ENCODE measurements at regions not wholly inside any gene's neighbourhood (a gene's known extent, or its start where the extent isn't known, plus 50 kb on each side); places are given as distances from the start of the nearest gene placed in this dataset.
"Not testable (repeated sequence)": the region's sequence is repeated elsewhere in the genome, so short reads cannot be mapped to it uniquely, and the experiment has no call there.

- no peak for DNase-seq (ENCODE audit: low read depth)
These were observed 52.5 kb upstream of the VSTM5 start for GRCh38 chr11:93902921-93903320.

- peak; percentile 18 for DNase-seq (ENCODE audit: low read depth)
These were observed 53.6 kb upstream of the VSTM5 start for GRCh38 chr11:93903989-93904388.

GRCh38 chr11:93904716-93905115 lies 54.3 kb upstream of the VSTM5 start:
- no peak for DNase-seq (ENCODE audit: low read depth)

- DNase-seq (ENCODE audit: low read depth): peak; percentile 22
These were observed 55.0 kb upstream of the VSTM5 start for GRCh38 chr11:93905384-93905783.

- no peak for DNase-seq (ENCODE audit: low read depth)
These were observed 56.1 kb upstream of the VSTM5 start for GRCh38 chr11:93906486-93906885.

- no peak for DNase-seq (ENCODE audit: low read depth)
These were observed 57.5 kb upstream of the VSTM5 start for GRCh38 chr11:93907901-93908300.

GRCh38 chr11:93908689-93909088 lies 58.3 kb upstream of the VSTM5 start:
- DNase-seq (ENCODE audit: low read depth): peak; percentile 93

- no peak for DNase-seq (ENCODE audit: low read depth)
These were observed 67.3 kb upstream of the VSTM5 start for GRCh38 chr11:93917673-93918072.

GRCh38 chr11:93921695-93922468 lies 71.5 kb upstream of the VSTM5 start:
- DNase-seq (ENCODE audit: low read depth): peak; percentile 51

GRCh38 chr11:93922830-93923229 lies 72.4 kb upstream of the VSTM5 start:
- peak; percentile 91 for DNase-seq (ENCODE audit: low read depth)

- not testable (repeated sequence) for DNase-seq (ENCODE audit: low read depth)
These were observed 75.7 kb upstream of the VSTM5 start for GRCh38 chr11:93926099-93926498.

- DNase-seq (ENCODE audit: low read depth): no peak
These were observed 79.0 kb upstream of the VSTM5 start for GRCh38 chr11:93929407-93929806.

- DNase-seq (ENCODE audit: low read depth): no peak
These were observed 82.8 kb upstream of the VSTM5 start for GRCh38 chr11:93933230-93933629.

- no peak for DNase-seq (ENCODE audit: low read depth)
These were observed 85.3 kb upstream of the HEPHL1 start for GRCh38 chr11:93935826-93936225.

- peak; percentile 55 for DNase-seq (ENCODE audit: low read depth)
These were observed 84.7 kb upstream of the HEPHL1 start for GRCh38 chr11:93936460-93936859.

- peak; percentile 57 for DNase-seq (ENCODE audit: low read depth)
These were observed 81.9 kb upstream of the HEPHL1 start for GRCh38 chr11:93939084-93939760.

GRCh38 chr11:93940395-93940794 lies 80.8 kb upstream of the HEPHL1 start:
- DNase-seq (ENCODE audit: low read depth): no peak

- no peak for DNase-seq (ENCODE audit: low read depth)
These were observed 79.0 kb upstream of the HEPHL1 start for GRCh38 chr11:93942176-93942575.

GRCh38 chr11:93945596-93945995 lies 75.6 kb upstream of the HEPHL1 start:
- DNase-seq (ENCODE audit: low read depth): peak; percentile 31

GRCh38 chr11:93952082-93952780 lies 68.9 kb upstream of the HEPHL1 start:
- DNase-seq (ENCODE audit: low read depth): peak; percentile 76

GRCh38 chr11:93957397-93957952 lies 63.7 kb upstream of the HEPHL1 start:
- DNase-seq (ENCODE audit: low read depth): no peak

- DNase-seq (ENCODE audit: low read depth): no peak
These were observed 62.2 kb upstream of the HEPHL1 start for GRCh38 chr11:93958991-93959390.

Measured in renal cortical epithelial cell (primary cell).